ENCODE measurements at regions not wholly inside any gene's neighbourhood (a gene's known extent, or its start where the extent isn't known, plus 50 kb on each side); places are given as distances from the start of the nearest gene placed in this dataset.

- TF ChIP-seq, protein P1, sequence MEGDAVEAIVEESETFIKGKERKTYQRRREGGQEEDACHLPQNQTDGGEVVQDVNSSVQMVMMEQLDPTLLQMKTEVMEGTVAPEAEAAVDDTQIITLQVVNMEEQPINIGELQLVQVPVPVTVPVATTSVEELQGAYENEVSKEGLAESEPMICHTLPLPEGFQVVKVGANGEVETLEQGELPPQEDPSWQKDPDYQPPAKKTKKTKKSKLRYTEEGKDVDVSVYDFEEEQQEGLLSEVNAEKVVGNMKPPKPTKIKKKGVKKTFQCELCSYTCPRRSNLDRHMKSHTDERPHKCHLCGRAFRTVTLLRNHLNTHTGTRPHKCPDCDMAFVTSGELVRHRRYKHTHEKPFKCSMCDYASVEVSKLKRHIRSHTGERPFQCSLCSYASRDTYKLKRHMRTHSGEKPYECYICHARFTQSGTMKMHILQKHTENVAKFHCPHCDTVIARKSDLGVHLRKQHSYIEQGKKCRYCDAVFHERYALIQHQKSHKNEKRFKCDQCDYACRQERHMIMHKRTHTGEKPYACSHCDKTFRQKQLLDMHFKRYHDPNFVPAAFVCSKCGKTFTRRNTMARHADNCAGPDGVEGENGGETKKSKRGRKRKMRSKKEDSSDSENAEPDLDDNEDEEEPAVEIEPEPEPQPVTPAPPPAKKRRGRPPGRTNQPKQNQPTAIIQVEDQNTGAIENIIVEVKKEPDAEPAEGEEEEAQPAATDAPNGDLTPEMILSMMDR (IDR thresholded peaks at IDR 0.05; ENCODE audit: insufficient read depth in 1 of 2, low read depth in 1 of 2, low read length in 1 of 2, severe bottlenecking in 1 of 2, unreplicated experiment in 1 of 2), result no peak
- BruUV-seq (replicated peaks), result no TSS peak
- peaks cover 9% of the 10 kb centered on the region for H3K27me3 Mint-ChIP-seq (ENCODE audit: insufficient read depth, unreplicated experiment)
- no peaks in the 10 kb centered on the region for H3K36me3 ChIP-seq (ENCODE audit: control insufficient read depth, insufficient read depth, low read length)
- no peaks in the 10 kb centered on the region for H3K4me1 ChIP-seq
- intact Hi-C loops (cut with micrococcal nuclease; ENCODE audit: unreplicated experiment), result no loop called here
- H3K9me3 ChIP-seq, result 0 out of 2 replicates have a peak, but pooled peaks cover 5% of the 10 kb centered on the region
- ChIA-PET POLR2A (no interaction called here), CTCF (no interaction called here)
- peaks cover 11% of the 10 kb centered on the region for H3K9me3 Mint-ChIP-seq (ENCODE audit: unreplicated experiment)
- DNase-seq, result no peak
- no peak overlapping the region for H3K4me3 ChIP-seq (ENCODE audit: low read depth, low read length)
- H3K4me1 Mint-ChIP-seq (ENCODE audit: low read depth, unreplicated experiment), result no peaks in the 10 kb centered on the region
- no peak overlapping the region for H3K4me3 Mint-ChIP-seq (ENCODE audit: unreplicated experiment)
- H3K36me3 Mint-ChIP-seq (ENCODE audit: insufficient read depth, unreplicated experiment), result no peaks in the 10 kb centered on the region
- H3K27ac Mint-ChIP-seq (ENCODE audit: unreplicated experiment), result no peak overlapping the region
- H3K27me3 ChIP-seq (replicated peaks; ENCODE audit: control insufficient read depth, insufficient read depth, low read length), result no peaks in the 10 kb centered on the region
These were observed 61.0 kb upstream of the RERGL start for GRCh38 chr12:18151036-18151435.

DNA sequence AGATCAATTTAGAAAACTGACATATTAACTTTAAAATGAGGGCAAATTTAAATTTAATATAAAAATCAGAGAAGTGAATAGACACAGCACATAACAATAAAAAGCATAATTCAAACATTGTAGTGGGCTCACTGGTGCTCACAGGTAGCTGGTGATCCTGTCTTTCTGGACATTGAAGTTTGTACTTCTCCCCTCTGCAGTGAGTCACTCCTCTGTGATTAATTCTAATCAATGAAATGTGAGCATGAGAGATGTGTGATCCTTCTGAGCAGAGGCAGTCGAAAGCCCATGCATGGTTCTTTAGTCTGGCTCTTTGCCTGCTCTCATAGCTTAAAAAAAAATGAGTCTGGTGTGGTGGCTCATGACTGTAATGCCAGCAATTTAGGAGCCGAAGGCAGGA is 59.0 kb upstream of the RERGL start:
- peaks cover 9% of the 10 kb centered on the region for H3K27me3 Mint-ChIP-seq (ENCODE audit: insufficient read depth, unreplicated experiment)
- Histone ChIP-seq H3K9me3 (0 out of 2 replicates have a peak, but pooled peaks cover 5% of the 10 kb centered on the region), H3K4me3 (ENCODE audit: low read depth, low read length) (no peak overlapping the region), H3K36me3 (ENCODE audit: control insufficient read depth, insufficient read depth, low read length) (no peaks in the 10 kb centered on the region), H3K27me3 (replicated peaks; ENCODE audit: control insufficient read depth, insufficient read depth, low read length) (no peaks in the 10 kb centered on the region), H3K4me1 (no peaks in the 10 kb centered on the region)
- H3K9me3 Mint-ChIP-seq (ENCODE audit: unreplicated experiment), result no peaks in the 10 kb centered on the region
- ChIA-PET CTCF (no interaction called here), POLR2A (no interaction called here)
- H3K36me3 Mint-ChIP-seq (ENCODE audit: insufficient read depth, unreplicated experiment), result no peaks in the 10 kb centered on the region
- no peak for DNase-seq
- no peak overlapping the region for H3K4me3 Mint-ChIP-seq (ENCODE audit: unreplicated experiment)
- no TSS peak for BruUV-seq (replicated peaks)
- H3K4me1 Mint-ChIP-seq (ENCODE audit: low read depth, unreplicated experiment), result no peaks in the 10 kb centered on the region
- H3K27ac Mint-ChIP-seq (ENCODE audit: unreplicated experiment), result no peak overlapping the region
- intact Hi-C loops (cut with micrococcal nuclease; ENCODE audit: unreplicated experiment), result no loop called here
- TF ChIP-seq, protein P1 (IDR thresholded peaks at IDR 0.05; ENCODE audit: insufficient read depth in 1 of 2, low read depth in 1 of 2, low read length in 1 of 2, severe bottlenecking in 1 of 2, unreplicated experiment in 1 of 2), result no peak

- no peaks in the 10 kb centered on the region for H3K4me1 ChIP-seq
- BruUV-seq (replicated peaks), result no TSS peak
- ChIA-PET POLR2A (no interaction called here), CTCF (no interaction called here)
- H3K27me3 ChIP-seq (replicated peaks; ENCODE audit: control insufficient read depth, insufficient read depth, low read length), result no peaks in the 10 kb centered on the region
- H3K4me3 ChIP-seq (ENCODE audit: low read depth, low read length), result no peak overlapping the region
- Mint-ChIP-seq H3K27me3 (ENCODE audit: insufficient read depth, unreplicated experiment) (peaks cover 9% of the 10 kb centered on the region), H3K9me3 (ENCODE audit: unreplicated experiment) (no peaks in the 10 kb centered on the region), H3K4me3 (ENCODE audit: unreplicated experiment) (no peak overlapping the region), H3K4me1 (ENCODE audit: low read depth, unreplicated experiment) (no peaks in the 10 kb centered on the region), H3K27ac (ENCODE audit: unreplicated experiment) (no peak overlapping the region), H3K36me3 (ENCODE audit: insufficient read depth, unreplicated experiment) (no peaks in the 10 kb centered on the region)
- H3K36me3 ChIP-seq (ENCODE audit: control insufficient read depth, insufficient read depth, low read length), result no peaks in the 10 kb centered on the region
- intact Hi-C loops (cut with micrococcal nuclease; ENCODE audit: unreplicated experiment), result no loop called here
- TF ChIP-seq, protein P1 (IDR thresholded peaks at IDR 0.05; ENCODE audit: insufficient read depth in 1 of 2, low read depth in 1 of 2, low read length in 1 of 2, severe bottlenecking in 1 of 2, unreplicated experiment in 1 of 2), result no peak
- no peak for DNase-seq
- H3K9me3 ChIP-seq, result 0 out of 2 replicates have a peak, but pooled peaks cover 5% of the 10 kb centered on the region
These were observed 56.4 kb upstream of the RERGL start for GRCh38 chr12:18146363-18146762.

All from Caco-2 (cell line).